Stimulated activated CD8-positive, alpha-beta memory T cell treated with anti-CD3 and anti-CD28 coated beads, Interleukin-4, amount 100 ng/mL, for 1 hour (primary cell): ENCODE measurements at regions not wholly inside any gene's neighbourhood (a gene's known extent, or its start where the extent isn't known, plus 50 kb on each side); places are given as distances from the start of the nearest gene placed in this dataset.
"Not testable (repeated sequence)": the region's sequence is repeated elsewhere in the genome, so short reads cannot be mapped to it uniquely, and the experiment has no call there.

Experiments
- DNase-seq, 2 donors: peaks; one replicate each; pipeline ENCODE4 v3.0.0-alpha.2; 2020; ENCODE audit warnings: low read depth in 2 of 2, low spot score in 1 of 2

DNA sequence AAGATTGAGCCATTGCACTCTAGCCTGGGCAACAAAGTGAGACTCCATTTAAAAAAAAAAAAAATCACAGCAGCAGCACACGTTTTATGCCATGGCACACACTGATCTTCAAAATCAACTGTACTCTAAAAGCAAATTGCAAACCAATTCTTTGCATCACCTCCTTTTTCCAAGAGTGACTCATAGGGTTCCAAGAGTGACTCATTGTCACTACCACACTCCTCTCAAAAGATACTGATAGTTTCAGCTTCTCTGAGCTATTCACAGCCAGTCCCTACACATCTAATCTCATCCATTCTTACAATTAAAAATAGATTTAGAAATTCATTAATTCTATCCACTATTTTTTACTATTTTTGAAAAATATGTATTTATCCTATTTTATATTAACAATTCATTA is 1494.9 kb upstream of the AGA start:
- no peak for DNase-seq

DNA sequence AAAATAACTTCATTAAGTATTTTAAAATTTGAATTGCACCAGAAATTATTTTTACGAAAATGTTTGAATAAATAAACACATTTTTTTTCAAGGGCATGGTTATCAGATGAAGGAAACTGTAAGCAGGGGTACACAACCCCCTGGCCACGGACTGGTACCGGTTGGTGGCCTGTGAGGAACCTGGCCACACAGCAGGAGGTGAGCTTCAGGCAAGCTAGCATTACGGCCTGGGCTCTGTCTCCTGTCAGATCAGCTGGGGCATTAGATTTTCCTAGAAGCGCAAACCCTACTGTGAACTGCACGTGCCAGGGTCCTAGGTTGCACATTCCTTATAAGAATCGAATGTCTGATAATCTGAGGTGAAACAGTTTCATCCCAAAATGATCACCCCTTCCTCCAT is 1499.7 kb upstream of the AGA start:
- no peak for DNase-seq

DNA sequence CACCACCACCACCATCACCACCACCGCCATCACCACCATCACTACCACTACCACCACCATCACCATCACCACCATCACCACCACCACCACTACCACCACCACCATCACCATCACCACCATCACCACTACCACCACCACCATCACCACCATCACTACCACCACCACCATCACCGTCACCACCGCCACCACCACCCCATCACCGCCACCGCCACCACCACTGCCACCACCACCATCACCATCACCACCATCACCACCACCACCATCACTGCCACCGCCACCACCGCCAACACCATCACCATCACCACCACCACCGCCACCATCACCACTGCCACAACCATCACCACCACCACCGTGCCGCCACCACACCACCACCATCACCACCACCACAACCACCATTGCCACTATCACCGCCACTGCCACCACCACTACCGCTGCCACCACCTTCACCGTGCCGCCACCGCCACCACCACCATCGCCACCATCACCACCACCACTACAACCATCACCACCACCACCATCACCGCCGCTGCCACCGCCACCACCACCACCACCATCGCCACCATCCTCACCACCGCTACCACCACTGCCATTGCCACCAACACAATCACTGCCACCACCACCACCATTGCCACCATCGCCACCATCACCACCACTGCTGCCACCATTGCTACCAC is 1511.3 kb upstream of the AGA start:
- no peak for DNase-seq

DNA sequence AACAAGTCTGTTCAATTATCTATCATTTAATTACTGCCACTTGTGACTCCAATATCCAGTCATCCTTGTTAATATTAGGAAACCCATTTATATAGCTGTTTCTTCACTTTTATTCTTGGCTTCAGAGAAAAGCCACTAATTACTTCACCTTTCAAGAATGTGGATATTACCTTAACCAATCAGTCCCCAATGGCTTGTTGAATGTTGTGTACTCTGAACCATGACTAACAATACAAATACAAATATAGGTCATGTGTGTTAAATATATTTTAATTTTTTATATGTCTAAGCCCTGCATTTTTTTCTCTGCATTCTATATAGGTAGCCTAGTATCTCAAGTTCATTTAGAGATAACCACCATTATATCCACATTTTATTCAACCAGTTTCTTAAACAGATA is 1513.4 kb upstream of the AGA start:
- DNase-seq = no peak

DNA sequence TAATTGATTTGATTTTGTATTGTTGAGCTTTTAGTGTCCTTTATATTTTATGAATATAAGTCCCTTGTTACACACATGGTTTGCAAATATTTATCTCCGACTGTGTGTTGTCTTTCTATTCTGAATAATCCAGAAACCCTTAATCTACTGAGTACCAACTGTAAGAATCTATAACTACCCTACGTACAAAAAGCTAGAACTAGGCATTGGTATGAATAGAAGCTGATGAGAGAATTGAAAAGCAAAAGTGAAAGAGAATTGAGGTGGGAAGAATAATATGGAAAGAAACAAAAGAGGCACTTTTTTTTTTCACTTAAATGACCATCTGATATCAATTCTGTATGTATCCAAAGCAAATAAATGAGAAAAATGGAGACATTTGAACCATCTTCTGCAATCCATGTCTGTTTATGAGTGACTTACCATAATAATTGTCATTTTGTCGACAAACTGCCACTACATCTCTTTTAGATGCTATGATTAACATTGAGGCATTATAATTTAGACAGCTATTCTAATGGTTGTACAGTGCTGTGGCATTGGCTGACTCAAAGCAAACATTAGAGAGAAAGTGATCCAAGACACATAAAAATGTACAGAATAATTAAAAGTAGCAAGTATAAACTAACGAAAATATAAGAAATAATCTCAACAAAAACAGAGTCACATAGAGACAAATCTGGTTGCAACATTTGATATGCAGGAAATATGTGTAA is 1516.6 kb upstream of the AGA start:
- no peak for DNase-seq

DNA sequence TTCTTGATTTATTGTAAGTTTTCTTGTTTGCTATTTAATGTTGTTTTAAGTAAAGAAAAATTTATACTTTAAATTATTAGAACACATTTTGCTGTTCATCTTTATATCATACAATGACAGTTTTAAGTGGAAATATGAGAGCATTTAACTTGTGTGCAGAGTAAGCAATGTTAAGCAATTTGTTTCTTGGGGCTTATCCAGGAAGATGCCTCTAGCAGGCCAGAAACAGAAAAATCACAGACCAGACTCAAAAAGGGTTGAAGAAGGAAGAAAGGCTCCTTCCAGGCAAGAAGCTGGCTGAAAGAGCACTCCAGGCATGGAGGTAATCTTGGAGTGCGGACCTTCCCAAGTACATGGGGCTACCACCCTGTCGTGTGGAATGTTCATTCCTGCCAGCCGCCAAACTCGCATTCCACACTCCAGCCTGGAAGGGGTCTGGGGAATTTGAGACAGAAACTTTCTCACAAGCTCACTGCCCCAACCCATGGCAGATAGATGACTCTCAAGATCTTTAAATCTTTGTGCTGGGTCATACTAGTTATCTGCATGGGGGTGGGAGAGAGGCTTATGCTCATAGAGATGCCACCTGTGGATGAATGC is 1521.3 kb upstream of the AGA start:
- no peak for DNase-seq

DNA sequence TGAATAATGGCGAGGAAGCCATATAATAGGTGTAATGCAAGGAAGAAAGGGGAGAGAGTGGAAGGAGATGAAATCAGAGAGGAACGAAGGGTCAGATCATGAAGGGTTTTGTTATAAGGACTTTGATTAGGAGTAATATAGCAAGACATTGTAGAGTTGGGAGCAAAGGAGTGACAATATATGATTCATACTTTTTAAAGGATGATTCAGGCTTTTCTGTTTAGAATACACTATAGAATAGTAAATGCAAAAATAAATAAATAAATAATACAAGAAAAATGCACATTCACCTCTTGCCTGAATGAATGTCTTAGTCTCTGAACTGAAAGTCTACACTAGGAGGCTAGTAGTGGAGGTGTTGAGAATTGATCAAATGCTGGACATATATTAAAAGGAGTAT is 1524.4 kb upstream of the AGA start:
- DNase-seq = no peak

DNA sequence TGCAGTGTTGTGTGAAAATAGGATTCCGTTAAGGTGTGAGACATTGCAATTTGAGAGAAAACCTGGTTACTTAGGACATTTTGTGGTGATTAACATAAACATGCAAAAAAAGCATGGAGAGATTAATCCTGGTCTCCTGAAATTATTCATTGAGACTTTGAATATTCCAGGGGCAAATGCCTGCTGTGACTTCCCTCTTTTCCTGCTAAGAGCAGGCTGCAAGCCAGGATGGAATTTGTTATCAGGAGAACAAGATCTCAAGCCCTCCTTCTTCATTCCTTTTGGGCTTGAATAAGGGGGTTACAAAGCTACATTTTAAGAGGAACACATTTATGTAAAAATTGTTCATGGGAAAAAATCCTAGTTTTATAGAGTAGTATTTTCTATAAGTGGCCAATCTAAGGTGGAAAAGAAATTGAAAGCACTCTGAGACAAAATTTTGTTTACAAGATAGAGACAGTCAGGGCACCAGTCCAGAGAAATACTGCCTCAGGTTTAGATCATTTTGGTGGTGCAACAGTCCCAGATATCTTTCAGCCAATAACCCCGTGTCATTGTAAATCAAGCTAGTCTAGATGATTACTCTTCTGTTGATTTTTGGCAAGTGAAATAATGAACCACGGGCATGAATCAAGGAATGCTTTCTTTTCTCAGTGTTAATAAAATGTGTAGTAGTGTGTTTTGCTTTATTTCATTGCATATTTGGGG is 1528.3 kb upstream of the AGA start:
- no peak for DNase-seq

DNA sequence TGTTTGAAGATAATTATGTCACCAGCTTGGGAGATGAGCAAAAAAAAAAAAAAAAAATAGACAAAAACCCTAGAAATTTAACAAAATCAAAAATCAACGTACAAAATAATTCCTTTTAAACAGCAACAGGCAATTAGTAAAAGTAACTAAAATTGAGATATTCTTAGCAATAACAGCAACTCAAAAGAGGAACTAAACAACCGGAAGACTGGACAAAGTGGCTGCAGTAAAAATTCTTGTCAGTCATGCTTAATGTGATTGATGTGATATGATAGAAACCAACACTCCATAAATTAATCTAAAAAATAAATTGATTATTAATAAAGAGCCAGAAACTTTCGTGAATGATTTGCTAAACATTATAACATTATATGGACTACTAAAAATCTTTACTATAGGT is 1534.6 kb upstream of the AGA start:
- DNase-seq = no peak

DNA sequence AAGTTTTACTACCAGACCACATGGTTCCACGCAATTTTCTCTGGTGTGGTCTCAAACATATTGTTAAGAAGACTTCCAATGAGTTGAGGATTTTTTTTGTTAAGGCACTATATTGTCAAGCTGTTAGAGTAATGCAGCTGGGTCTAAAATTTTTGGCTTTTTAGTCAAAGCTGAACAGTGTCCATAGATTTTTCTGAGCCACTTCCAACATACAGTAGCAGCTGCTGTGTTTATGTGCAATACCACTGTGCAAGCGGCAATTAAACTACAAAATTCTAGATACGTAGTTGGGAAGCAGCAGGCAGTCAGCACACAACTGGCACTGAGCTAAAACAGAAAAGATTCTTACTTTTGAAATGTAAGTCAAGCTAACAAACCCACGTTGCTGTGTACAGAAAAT is 1551.1 kb upstream of the AGA start:
- no peak for DNase-seq

DNA sequence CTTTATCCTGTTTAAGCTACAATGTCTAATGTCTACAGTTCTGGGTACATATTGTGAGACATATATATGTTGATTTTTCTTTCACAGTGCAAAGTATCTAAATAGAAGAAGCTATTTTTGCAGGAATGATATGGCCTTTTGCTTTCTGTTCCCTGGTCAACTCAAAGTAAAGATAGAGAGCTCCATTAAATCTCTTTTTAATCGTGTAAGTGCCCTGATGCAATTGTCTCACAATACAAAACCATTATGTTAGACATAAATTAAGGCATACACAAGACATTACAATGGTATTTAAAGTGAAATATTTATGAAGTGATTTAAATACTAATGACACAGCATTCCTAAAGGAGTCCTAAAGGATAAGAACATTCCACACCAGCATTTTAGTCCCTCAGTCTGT is 1559.7 kb upstream of the AGA start:
- no peak for DNase-seq

DNA sequence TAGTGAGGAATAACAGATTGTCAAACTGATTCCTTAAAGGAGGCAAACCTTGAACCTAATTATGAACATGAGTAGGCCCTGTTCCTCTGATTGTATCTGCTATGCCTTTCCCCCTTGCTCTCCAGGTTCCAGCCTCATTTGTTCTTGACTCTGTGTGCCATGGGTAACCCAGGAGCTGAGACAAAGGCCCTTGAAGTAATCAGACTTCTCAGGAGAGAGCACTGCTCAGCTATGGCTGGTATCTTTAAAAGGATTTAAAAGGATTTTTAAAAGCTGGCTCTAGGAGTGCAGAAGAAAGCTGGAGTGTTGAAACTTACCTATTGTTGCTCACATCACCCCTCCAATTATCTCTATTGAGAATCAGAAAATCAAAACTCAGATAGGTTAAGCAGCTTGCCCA is 1565.5 kb upstream of the AGA start:
- DNase-seq = no peak

DNA sequence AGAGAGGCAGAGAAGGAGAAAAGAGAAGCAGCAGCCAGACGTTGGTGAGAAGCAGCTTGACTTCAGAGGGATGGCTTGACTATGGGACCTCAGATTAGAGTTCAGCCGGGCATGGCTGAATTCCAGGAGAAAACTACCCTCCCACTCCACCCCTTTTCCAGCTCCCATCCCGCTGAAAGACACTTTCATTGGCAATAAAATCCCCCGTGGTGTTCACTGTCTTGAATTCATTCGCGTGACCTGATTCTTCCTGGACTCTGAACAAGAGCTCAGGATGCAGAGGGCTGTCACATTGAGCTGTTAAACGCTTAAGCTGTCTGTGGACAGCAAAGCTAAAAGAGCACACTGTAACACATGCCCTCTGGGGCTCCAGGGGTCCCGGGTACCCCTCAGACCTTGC is 1575.3 kb upstream of the AGA start:
- no peak for DNase-seq

DNA sequence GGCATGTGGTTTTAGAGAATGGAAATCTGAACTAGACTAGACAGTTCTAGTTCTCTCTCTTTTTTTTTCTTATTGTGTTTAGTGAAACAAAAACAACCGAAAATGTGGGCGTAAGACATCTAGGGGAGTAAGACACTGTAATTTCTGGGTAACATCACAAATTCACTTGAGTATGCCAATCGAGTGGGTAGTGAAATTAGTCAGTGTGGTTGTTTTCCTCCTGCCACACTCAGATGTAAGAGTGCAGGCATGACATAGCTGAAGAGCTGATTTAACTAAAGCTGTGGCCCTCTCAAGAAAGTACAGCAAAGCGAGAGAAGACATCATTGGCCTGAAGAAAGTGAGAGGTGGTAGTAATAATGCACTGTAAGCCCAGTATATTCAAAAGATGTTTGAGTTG is 1585.3 kb upstream of the AGA start:
- no peak for DNase-seq

DNA sequence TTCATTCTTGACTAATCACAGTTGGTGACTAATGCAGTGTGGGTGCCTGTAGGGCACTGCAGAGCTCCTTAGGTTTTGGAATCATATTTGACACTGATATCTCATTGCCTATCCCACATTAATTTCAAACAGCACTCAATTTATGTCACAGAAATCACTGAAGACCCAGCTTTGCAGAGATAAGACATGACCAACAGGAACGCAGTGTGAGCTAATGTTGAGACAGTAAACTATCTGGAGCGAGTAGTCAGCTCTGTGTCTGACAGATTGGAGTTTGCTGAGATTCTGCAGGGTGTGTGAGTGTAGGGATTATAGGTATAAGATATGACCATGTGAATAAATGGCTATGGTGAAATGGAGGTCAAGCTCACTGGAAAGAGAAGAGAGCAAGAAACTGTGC is 1586.1 kb upstream of the AGA start:
- no peak for DNase-seq

DNA sequence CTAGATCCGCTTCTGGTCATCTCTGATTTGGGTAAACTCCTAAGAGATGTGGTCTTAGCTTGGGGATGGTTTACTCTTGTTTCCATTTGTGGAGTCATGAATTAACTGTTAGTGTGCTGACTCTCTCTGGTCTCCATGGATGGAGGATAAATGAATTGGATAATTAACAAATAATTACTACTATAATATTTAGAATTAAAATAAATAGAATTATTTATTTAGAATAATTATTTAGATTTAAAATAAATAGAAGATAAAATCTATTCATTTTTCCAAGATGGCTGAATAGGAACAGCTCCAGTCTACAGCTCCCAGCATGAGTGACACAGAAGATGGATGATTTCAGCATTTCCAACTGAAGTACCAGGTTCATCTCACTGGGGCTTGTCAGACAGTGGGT is 1587.4 kb upstream of the AGA start:
- no peak for DNase-seq

DNA sequence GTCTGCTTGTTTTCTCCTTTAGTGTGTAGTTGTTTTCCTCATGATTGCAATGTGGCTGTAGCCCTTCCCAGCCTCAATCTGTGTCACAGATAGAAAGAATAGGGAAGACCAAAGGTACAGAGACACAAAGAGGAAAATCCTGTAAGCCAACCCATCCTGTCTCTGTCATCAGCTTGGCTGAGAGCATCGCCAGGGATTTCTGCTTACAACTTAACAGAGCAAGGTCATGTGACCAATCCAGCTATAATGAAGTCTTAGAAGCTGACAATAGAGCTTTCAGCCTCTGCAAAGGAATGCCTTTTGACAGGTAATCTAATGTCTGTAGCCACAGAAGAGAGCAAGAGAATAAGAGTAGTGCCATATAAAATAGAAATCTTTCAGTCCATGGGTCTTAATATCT is 1598.0 kb upstream of the AGA start:
- DNase-seq = no peak

DNA sequence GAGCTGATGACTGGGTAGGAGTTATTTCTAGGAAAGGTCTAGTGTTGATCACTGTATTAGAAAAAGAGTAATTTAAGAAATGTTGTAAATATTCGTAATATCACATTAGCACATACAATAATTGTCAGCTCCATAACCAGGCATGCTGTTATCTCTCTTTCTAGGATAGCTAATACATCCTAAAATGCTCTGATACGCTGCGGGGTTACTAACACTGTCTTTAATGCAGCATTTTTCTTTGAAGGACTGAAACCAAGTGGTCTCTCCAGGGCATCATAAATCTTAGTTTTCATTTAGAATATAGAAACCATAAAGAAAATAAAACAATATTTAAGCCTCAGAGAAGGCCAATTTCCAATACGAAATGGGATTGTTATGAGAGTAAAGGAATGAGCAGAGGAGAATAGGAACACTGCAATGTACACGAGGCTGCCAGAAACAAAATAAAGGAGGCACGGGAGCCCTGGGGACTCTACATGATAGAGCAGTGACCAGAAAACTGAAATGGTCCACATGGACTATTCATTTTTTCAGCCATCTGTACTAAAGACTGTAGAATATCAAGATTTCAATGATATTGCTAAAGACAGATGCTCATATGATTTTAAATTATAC is 1606.7 kb upstream of the AGA start:
- DNase-seq = no peak

DNA sequence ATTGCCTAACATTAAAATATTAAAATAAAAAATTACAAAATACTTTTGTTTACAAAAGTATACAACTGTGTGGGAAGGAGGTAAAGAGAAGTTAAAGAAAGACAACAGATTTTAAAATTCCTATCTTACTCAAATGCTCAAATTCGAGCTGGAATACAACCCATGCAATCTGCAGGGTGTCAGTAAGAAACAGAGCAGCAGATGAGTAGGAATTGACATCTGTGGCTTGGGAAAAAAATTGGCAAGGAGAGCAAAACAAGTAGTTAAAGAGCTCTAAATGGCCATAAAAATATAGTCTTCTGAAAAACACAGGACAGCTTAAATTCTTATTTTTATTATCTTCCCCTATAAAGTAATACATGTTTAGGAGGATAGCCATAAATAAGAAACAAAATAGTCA is 1609.0 kb upstream of the AGA start:
- DNase-seq = no peak

DNA sequence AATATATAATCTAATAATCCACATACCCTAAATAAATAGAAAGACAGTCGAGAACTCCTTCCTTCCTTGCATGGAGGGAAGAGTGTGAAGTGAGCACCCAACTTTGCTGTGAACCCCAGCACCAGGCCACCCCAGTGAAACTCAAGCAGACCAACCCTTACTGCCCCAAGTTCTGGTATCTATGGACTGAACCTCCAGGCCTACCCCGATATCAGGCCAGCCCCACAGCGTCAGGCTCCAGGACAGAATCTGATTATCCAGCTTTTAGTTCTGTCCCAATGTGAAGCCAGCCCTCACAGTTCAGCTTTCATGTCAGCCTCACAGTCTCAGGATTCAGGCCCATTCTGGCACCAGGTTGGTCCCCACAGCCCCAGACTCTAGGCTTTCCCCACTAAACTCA is 1617.2 kb upstream of the AGA start:
- no peak for DNase-seq

DNA sequence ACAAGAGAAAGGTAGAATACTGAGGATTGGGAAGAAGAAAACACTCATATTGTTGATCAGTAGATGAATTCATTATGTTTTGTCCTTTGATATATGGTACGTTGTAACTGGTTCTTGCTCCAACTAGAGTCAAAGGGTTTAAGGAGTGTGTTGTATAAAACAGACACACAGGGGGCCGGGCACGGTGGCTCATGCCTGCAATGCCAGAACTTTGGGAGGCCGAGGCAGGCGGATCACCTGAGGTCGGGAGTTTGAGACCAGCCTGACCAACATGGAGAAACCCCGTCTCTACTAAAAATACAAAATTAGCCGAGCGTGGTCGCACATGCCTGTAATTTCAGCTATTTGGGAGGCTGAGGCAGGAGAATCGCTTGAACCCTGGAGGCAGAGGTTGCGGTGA is 1624.0 kb upstream of the AGA start:
- DNase-seq = not testable (repeated sequence)

DNA sequence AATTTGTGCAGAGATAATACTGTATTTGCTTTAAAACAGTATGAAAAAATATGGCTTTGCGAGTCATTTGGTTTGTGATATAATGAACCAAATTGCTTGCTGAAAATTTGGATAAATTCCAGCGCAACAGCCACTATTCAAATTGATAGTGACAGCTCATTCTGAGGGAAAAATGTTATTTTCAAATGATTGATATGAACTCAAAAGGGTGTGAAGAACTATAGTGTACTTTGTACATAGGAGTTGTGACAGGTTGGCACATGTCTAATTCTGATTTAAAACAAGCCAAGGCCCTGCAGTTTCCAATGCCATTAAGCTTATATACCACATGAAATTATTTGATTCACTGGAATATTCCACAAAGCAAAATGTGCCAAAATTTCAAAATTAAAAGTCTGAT is 1628.9 kb upstream of the AGA start:
- no peak for DNase-seq
